ENCODE measurements at regions not wholly inside any gene's neighbourhood (a gene's known extent, or its start where the extent isn't known, plus 50 kb on each side); places are given as distances from the start of the nearest gene placed in this dataset.

GRCh38 chr5:17064241-17064640, 128.2 kb upstream of the MYO10 start:
- TF ChIP-seq CEBPB (IDR thresholded peaks at IDR 0.05) (no peak), REST (IDR thresholded peaks at IDR 0.05; ENCODE audit: low read depth) (no peak), YY1 (IDR thresholded peaks at IDR 0.05; ENCODE audit: low read depth) (no peak), EP300 (IDR thresholded peaks at IDR 0.05; ENCODE audit: borderline replicate concordance) (no peak)

All from Ishikawa (cell line).